HG03135 (cell line): ENCODE measurements at regions not wholly inside any gene's neighbourhood (a gene's known extent, or its start where the extent isn't known, plus 50 kb on each side); places are given as distances from the start of the nearest gene placed in this dataset.
"Not testable (repeated sequence)": the region's sequence is repeated elsewhere in the genome, so short reads cannot be mapped to it uniquely, and the experiment has no call there.

Source experiments
- ATAC-seq: cut with Tn5 transposase; IDR thresholded peaks from one replicate; pipeline ENCODE4 v1.9.1; 2021; ENCODE audit warnings: mild to moderate bottlenecking, moderate library complexity; ENCODE audit not compliant: unreplicated experiment

DNA sequence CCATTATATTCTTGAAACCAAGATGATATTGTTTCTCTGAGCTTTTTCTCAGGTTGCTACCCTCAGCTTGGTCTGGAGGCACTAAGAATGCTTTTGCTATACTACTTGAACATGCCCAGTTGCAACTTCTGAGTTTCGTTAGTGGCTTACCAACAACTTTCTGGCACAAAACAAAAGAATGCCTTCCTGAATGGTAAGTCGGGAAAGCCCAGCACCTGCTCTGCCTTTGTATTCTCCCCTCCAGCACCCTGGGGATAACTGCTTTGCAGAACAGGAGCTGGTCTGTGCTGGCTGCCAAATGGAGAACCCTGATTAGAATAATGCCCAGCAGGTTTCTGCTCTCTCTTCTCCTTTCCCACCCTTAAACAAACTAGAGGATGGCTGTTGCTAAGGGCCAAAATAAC, 149.3 kb downstream of the TGFB2 start:
- no peak for ATAC-seq

DNA sequence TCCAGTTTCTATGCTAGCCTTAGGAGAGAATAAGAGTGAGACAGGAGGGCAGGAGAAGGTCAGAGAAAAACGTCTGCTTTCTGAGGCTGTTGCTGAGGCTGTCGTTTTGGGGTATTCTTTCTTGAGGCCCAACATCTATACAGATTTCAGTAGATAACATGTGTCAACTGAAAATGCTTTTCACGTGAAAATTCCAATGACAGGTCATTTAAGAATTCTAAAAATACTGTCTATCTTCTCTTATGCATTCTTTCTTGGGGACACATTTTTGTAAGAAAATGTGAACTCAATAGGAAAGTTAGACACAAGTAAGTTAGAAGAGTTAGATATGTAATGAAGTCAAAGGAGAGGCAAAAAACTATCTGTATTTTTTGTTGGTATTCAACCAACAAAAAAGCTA, 150.8 kb downstream of the TGFB2 start:
- ATAC-seq, result no peak

DNA sequence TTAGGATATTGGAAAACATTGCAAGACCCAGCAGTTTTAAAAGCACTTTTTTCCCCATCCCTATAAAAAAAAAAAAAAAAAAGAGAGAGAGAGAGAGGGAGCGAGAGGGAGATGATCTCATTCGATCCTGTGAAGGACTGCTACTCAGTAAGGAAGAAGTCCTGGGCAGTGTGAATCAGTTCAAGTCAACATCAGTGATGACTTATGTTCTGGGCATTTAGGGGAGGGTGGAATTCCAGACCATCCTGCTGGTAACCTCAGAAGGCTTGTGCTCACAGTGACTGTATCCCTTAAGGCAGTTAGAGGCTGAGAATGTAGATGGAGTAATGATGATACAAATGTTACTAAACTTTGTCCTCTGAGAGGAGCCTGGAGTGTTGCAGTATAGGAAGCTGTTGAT, 151.4 kb downstream of the TGFB2 start:
- ATAC-seq, result no peak

DNA sequence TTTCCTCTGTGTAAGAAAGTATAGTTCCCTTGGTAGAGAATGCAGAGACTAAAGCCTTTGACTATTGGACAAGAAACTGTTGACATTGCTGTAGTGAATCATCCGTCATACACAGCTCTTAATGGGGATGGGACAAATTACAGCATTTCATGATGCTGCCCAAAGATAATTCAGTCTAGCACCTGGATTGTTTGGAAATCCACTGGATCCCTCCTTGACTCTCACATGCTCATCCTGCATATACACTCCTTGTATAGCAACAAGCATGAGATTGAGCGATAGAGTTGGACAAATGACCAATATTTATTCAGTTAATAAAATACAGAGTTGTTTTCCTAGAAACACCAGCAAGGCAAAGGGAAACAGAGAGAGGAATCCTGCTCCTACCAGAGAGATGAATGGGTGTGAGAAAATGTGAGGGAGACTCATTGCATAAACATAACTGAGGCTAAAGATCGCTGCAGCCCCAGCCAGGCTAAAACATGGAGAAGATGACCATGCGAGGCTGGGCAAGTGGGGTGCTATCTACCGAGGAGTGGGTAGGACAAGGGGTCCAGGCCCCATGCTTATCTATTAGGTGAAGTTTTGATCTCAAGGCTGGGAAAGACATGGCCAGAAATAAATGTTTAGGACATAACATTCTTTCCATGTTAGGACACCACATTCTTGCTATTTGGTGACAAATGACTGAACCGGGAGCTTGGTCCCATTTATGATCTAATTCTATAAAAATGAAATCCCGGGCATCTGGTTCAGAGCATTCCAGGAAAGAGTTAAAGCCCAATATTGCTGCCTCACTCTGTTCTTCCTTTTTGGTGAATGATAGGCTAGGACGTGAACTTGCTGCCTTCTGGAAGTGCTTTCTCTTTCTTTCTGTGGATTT, 153.2 kb downstream of the TGFB2 start:
- ATAC-seq, result no peak

DNA sequence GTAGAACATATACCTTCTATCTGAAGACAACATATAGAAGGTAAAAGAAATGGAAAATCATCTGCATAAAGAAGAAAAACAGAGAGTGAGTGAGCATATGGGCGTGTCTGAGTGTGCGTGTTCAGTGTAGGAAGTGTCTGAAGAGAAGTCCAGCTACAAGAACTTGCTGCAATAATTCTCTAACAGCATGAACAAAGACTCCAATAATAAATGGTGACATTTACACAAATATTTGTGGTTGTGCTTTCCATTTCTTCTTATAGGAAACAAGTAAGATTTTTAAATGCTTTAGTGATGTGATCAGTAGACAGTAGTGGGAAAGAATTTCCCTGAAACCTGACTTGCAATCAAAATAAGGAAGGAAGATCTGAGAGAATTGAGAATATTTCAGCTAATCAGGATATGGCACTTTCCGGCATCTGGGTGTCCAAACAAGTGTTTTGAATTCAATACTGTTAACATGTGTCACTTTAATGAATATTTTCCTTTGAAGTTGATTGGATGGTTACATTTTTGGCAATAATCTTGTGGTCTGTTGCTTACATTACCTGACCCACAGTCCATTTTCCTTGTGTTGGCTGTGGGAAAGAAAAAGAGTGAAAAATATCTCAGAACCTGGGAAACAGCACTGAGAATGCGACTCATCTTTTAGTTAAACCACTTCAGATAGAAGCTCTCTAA, 154.0 kb downstream of the TGFB2 start:
- ATAC-seq, result no peak

DNA sequence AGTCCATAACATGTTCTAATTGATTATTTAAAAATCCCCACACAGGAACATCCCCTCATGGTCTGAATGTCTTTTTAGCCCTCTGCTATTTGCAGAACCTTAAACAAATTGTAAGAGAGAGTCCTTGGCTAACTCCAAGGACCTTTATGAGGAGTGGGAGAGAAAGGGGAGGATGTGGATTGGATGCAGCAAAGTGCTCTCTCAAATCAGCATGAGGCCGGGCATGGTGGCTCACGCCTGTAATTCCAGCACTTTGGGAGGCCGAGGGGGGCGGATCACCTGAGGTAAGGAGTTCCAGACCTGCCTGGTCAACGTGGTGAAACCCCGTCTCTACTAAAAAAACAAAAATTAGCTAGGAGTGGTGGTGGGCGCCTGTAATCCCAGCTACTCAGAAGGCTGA, 154.8 kb downstream of the TGFB2 start:
- ATAC-seq, result no peak

DNA sequence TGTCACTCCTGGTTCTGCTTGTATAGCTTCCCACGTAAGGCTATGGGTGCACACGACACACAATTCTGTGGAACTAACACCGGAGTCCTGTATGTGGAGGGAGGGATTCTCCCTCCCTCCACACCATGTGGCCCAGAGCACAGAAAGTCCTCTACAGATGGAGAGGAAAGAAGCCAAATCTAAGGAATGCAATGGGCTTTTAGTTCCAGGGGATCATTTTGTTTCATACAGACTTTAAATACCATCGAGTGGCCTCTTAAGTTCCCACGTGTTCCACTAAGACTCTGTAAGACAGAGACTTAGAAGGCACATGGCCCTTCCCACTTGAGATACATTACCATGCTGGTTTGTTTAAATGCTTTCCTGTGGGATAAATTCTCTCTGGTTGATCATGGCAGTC, 156.0 kb downstream of the TGFB2 start:
- no peak for ATAC-seq

DNA sequence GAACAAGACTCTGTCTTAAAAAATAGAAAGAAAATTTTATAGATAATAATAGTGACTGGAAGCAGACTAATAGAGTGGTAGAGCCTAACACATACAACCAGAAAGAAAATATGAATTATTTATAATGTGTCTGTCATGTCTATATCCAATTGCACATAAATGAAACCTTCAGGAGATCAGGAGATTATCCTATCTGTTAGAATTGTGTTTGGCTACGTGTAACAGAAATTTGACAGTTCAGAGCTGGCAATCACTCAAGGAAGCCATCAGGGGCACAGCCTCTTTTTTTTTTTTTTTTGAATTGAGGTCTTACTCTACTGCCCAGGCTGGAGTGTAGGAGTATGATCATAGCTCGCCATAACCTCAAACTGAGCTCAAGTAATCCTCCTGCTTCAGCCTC, 157.2 kb downstream of the TGFB2 start:
- no peak for ATAC-seq

DNA sequence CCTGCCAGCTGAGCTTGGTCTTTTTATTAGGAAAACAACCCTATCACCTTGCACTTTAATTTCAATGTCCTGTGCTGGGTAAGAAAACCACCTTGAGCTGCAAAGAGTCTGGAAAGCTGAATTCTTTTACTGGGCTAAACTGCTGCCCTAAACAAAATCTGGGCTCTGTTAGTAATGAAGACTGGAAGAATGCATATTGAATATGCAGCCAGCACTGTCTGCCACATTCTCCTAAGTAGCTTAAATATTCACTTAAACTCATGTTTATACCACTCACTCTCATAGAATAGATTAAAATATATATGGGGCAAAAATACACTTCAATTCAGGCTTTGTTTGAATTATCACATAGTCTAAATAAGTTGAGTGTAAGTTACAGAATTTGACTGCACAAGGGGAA, 158.0 kb downstream of the TGFB2 start:
- ATAC-seq, result no peak

DNA sequence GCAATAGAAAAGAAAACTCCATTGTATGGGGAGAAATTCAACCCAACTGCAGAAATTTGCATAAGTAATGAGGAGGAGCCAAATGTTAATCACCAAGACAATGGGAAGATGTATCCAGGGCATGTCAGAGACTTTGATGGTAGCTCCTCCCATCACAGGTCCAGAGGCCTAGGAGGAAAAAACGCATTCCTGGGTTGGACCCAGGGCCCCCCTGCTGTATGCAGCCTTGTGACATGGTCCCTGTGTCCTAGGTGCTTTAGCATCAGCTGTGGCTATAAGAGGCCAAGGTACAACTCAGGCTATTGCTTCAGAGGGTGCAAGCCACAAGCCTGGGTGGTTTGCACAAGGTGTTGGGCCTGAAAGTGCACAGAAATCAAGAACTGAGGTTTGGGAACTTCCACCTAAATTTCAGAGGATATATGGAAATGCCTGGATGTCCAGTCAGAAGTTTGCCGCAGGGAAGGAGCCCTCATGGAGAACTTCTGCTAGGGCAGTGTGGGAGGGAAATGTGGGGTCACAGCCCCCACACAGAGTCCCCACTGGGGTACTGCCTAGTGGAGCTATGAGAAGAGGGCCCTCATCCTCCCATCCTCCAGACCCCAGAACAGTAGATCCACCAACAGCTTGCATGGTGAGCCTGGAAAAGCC, 162.3 kb downstream of the TGFB2 start:
- ATAC-seq, result no peak

DNA sequence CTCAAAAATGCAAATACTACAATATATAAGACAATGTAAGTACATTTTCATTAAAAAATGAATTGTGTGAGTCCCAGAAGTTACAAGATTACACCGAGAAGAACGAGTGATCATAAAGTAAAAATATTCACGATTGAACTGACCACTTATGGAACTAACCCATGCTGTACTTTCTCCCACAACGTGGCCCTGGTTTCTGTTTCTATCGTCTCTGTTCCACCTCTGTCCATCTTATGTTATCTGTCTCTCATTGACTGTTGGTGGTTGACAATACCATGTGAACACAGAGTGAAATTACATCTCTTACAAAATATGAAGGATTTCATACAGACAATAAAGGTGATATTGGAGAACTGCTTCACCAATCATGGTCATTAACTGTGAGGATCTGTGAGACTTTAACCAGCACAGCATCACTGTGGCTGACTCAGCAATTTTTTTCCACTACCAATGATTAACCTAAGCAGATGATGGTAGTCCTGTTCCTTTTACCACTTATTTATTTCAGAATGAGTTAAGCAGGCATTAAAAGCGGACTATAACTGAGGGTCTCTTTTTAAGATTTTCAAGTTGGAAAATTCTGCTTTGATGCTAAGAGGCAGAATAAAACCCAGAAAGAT, 165.1 kb downstream of the TGFB2 start:
- no peak for ATAC-seq

DNA sequence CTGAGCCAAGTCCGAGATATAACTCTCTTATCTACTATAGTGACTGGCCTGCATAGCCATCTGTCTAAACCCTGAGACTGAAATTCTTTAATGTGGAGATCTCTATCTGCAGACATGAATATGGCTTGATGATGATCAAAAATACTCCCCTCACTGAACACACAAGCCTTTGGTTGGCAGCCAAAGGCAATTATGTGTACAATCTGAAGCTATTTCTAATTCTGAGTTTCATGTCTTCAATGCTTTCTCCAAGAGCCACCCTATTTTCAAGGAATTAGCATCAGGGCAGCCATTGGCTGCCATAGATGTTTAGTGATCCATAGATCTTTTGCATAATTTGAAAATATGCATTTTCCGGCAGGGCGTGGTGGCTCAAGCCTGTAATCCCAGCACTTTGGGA, 168.2 kb downstream of the TGFB2 start:
- no peak for ATAC-seq

DNA sequence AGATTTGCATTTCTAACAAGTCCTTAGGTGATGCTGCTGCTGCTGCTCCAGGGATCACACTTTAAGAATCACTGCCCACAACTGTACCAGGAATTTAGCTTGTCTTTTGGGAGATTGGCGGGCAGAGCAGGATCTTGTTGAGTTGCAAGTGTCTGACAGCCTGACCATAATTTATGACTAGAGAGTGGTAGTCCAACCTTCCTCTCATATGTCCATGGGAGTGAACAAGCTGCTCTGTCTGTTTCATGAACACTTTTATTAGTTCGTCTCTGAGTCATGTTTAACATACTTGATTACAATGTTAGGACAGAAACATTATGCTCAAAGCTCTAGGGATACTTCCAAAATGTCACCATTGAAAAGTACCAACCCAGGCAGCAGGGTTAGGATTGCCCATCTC, 169.6 kb downstream of the TGFB2 start:
- no peak for ATAC-seq

DNA sequence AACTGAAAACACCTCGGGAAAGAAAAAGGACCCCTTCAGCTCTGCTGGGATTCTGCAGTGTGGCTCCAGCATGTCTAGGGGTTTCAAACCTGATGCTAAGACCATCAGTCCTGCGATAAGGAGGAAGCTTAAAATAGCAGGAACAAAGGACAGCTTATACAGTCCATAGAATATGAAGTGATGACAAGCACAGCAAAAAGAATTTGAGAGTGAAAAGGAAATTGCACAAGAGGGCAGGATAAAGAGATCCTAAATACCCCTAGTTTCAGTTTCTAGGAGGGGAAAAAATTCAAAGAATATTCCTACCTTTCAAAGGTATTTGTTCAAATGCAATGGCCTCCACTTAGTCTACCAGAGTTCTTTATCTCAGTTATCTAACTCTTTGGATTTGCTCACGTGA, 171.4 kb downstream of the TGFB2 start:
- ATAC-seq, result no peak

DNA sequence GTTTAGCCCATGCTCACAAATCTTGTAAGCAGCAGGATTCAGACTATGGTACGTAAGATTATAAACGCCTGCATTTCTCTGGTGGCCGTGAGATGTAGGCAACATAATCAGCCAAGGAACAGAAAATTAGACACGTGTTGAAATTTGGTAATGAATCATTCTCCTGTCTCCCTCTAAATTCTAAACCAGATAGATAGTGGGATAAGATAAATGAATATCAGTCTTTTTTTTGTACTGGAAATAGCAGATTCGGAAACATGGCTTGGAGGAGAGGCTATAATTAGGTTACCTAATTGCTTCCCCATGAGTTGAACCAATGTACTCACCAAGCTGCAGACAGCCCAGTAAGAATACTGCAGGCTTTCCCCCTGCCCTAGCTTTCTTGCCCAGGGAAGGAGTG, 172.3 kb downstream of the TGFB2 start:
- no peak for ATAC-seq

DNA sequence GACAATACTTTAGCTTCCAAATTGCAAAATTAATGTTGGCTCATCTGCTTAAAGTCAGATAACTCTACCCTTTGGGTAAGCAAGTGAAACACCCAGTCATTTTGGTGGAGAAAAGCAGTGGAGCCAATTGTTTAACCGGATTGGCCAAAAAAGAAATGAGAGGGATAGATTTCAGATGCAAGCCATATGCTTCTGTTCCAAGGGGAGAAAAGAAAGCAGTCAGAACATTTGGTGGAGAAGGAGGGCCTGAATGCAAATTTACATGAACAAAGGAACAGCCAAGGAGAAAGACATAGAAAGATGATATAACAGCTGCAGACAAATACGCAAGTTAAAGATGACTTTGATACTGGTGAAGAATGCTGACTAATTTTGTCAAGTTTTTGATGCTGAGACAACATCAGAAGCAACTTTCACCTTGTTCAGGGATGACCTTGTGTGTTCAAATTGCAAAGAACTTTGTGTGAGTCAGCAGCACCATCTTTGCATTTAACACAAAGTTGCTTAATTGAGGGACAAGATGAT, 173.1 kb downstream of the TGFB2 start:
- no peak for ATAC-seq

DNA sequence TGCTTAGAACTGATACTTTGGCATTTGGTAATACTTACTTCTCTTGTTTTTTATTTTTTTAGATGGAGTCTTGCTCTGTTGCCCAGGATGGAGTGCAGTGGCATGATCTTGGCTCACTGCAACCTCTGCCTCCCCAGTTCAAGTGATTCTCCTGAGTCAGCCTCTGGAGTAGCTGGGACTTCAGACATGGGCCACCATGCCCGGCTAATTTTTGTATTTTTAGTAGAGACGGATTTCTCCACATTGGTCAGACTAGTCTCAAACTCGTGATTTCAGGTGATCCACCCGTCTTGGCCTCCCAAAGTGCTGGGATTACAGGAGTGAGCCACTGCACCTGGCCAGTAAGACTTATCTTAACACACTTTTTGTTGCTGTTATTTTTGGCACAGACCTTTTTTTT, 175.5 kb downstream of the TGFB2 start:
- ATAC-seq, result not testable (repeated sequence)

DNA sequence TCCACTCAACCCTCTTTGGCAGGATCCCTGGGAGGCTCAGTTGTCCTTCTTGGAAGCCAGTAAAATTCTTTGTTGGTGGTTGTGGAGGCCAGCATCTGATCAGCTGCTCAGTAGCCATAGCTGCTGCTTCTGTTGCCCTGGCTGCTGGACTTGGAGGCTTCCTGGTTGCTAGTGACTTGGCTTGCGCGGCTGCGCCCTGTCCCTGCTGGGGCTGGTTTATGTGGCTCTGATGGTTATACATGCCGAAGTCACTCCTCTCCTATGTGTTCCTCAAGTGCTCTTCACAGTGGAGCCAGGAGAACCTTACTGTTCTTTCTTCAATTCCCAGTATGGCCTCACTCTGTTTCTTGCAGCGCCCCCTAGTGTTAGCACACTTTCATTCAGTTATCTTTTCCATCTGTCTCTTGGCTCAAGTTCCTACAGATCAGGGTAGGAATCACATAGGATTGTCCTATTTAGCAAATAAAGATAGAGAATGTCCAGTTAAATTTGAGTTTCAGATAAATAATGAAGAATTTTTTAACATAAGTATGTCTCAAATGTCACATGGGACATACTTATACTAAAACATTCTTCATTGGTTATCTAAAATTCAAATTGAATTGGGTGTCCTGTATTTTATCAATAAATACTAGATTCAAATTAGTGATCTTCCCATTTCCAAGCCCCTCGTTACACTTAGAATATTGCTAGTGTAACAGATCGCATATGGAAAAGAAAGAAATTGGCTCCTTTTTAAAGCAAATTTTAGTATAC, 176.5 kb downstream of the TGFB2 start:
- peak; percentile 68 for ATAC-seq

DNA sequence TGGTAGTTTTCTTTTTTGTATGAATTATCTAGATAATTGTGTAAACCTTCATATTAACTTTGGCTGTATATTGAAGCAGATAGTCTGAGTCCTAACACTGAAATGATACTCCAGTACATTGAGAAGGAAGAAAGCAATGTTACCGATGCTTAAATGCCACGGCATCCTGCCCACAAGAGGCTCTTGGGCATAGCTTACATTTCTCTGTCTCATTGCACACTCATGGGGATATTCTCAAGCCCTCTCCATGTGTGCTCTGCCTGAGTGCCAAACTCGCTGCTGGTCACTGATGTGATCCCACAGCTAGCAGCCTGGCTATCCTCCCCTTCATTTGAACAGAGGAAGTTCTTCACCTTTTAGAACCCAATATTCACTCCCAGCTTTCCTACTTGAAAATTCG, 179.4 kb downstream of the TGFB2 start:
- no peak for ATAC-seq

DNA sequence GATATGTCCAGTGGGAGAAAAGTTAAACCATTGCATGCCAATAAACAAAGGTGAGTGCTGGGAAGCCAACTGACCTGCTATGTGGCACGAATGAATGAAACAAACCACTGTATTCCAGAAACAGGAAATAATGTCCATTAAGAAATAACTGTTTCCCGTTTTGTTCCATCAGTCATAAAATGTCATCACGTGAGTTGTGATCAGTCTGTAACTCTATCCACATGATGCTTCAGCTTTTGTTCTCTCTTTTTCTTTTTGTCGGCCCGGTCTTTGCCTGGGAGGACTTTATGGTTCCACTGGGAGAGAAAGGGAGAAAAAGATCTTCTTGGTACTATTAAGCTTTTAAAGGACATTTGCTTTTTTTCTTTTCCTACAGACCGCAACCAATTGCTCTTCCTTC, 179.9 kb downstream of the TGFB2 start:
- ATAC-seq, result no peak
